H1 (cell line): ENCODE measurements at regions not wholly inside any gene's neighbourhood (a gene's known extent, or its start where the extent isn't known, plus 50 kb on each side); places are given as distances from the start of the nearest gene placed in this dataset.

Source experiments
- CTCF ChIA-PET: fragments of 300-600 bp; sonication (Branson Sonifier 250); formaldehyde crosslinking; loops from one replicate; lab custom pipeline; 2021; ENCODE audit not compliant: partially characterized antibody; lab: Charles Lee
- POLR2A ChIA-PET: fragments of 300-600 bp; sonication (Branson Sonifier 250); formaldehyde crosslinking; loops from one replicate; lab custom pipeline; 2021; ENCODE audit warnings: inconsistent platforms; ENCODE audit not compliant: partially characterized antibody; lab: Charles Lee
- DNase-seq, 2 experiments: peaks; one replicate each; pipeline versions ENCODE4 v3.0.0 to v3.0.0-alpha.2; 2010 to 2022; ENCODE audit warnings: low spot score in 2 of 2, low read depth in 1 of 2, mixed read lengths in 1 of 2
- FAIRE-seq: peaks from 2 replicates; lab custom pipeline; 2011; peaks lifted over from hg19 to GRCh38; lab: Jason Lieb, UNC
- H2AFZ ChIP-seq: 2 replicates; pipeline ENCODE4 v1.8.1; 2012; ENCODE audit warnings: low read length, inconsistent platforms
- H2AK5ac ChIP-seq: 2 replicates; pipeline ENCODE4 v1.6.1; 2013; ENCODE audit warnings: low read depth, low read length
- H2BK120ac ChIP-seq: replicated peaks from 2 replicates; pipeline ENCODE3; 2013; ENCODE audit warnings: low read depth, low read length, inconsistent platforms
- H2BK12ac ChIP-seq: 2 replicates; pipeline ENCODE4 v1.6.1; 2013; ENCODE audit warnings: low read depth, low read length
- H2BK15ac ChIP-seq: 2 replicates; pipeline ENCODE4 v1.6.1; 2013; ENCODE audit warnings: low read length
- H2BK20ac ChIP-seq: 2 replicates; pipeline ENCODE4 v1.6.1; 2013; ENCODE audit warnings: low read length
- H2BK5ac ChIP-seq: 2 replicates; pipeline ENCODE4 v1.6.1; 2013; ENCODE audit warnings: low read depth, low read length
- H3K14ac ChIP-seq: 2 replicates; pipeline ENCODE4 v1.6.1; 2013; ENCODE audit warnings: inconsistent platforms; ENCODE audit not compliant: insufficient read length
- H3K18ac ChIP-seq: 2 replicates; pipeline ENCODE4 v1.6.1; 2013; ENCODE audit warnings: low read length; ENCODE audit errors: extremely low read depth
- H3K23ac ChIP-seq: 2 replicates; pipeline ENCODE4 v1.6.1; 2013; ENCODE audit warnings: inconsistent platforms; ENCODE audit not compliant: insufficient read length
- H3K23me2 ChIP-seq: 2 replicates; pipeline ENCODE4 v1.6.1; 2013; ENCODE audit warnings: low read depth, low read length
- H3K27ac ChIP-seq: 2 replicates; pipeline ENCODE4 v1.6.1; 2011; ENCODE audit warnings: low read depth, low read length, inconsistent platforms
- H3K27me3 ChIP-seq, 4 experiments: replicated peaks in 1 of 4; 1 replicate in 1 of 4; 2 replicates in 3 of 4; pipeline versions ENCODE4 v1.6.1 to v1.8.1; 2011 to 2013; ENCODE audit warnings: low read length in 3 of 4, mild to moderate bottlenecking in 3 of 4, inconsistent platforms in 2 of 4, mixed read lengths in 2 of 4, moderate library complexity in 1 of 4; ENCODE audit not compliant: control insufficient read depth in 3 of 4, insufficient read depth in 3 of 4; ENCODE audit errors: extremely low read depth in 1 of 4
- H3K36me3 ChIP-seq, 4 experiments: 2 replicates each; pipeline versions ENCODE4 v1.6.1 to v1.8.1; 2011 to 2013; ENCODE audit warnings: mild to moderate bottlenecking in 4 of 4, low read length in 3 of 4, moderate library complexity in 2 of 4, control low read depth in 1 of 4, inconsistent platforms in 1 of 4; ENCODE audit not compliant: insufficient read depth in 4 of 4, control insufficient read depth in 2 of 4
- H3K4ac ChIP-seq: replicated peaks from 2 replicates; pipeline ENCODE3; 2013; ENCODE audit warnings: low read length, low read depth, mixed read lengths, inconsistent platforms; ENCODE audit not compliant: insufficient read length
- H3K4me1 ChIP-seq, 4 experiments: replicated peaks in 1 of 4; 1 replicate in 1 of 4; 2 replicates in 3 of 4; pipeline versions ENCODE4 v1.6.1 to v1.8.1; 2011 to 2013; ENCODE audit warnings: low read length in 3 of 4, inconsistent platforms in 2 of 4, mixed read lengths in 1 of 4; ENCODE audit not compliant: insufficient read depth in 4 of 4, control insufficient read depth in 3 of 4
- H3K4me2 ChIP-seq, 2 experiments: 2 replicates each; pipeline versions ENCODE4 v1.6.1 to v1.8.1; 2011 to 2013; ENCODE audit warnings: low read depth in 2 of 2, low read length in 2 of 2, control low read depth in 1 of 2, inconsistent platforms in 1 of 2, mild to moderate bottlenecking in 1 of 2; ENCODE audit not compliant: insufficient read depth in 1 of 2
- H3K4me3 ChIP-seq, 4 experiments: fragments of 200-600, 300-600 bp in 1 of 4; sonication (generic), shearing (Covaris generic), sonication (Bioruptor Twin) in 1 of 4; 2 replicates each; pipeline versions ENCODE4 v1.5.1 to v1.8.1; 2011 to 2016; ENCODE audit warnings: low read length in 4 of 4, low read depth in 3 of 4, control low read depth in 2 of 4, inconsistent platforms in 2 of 4, mild to moderate bottlenecking in 2 of 4, mixed read lengths in 1 of 4, moderate library complexity in 1 of 4; ENCODE audit not compliant: insufficient read depth in 2 of 4; ENCODE audit errors: extremely low read depth in 1 of 4
- H3K56ac ChIP-seq: replicated peaks from 2 replicates; pipeline ENCODE3; 2013; ENCODE audit warnings: low read depth, mild to moderate bottlenecking, mixed read lengths, low read length, inconsistent platforms; ENCODE audit not compliant: insufficient read length
- H3K79me1 ChIP-seq: 2 replicates; pipeline ENCODE4 v1.6.1; 2013; ENCODE audit warnings: low read depth, low read length, control low read depth
- H3K79me2 ChIP-seq, 2 experiments: 2 replicates each; pipeline versions ENCODE4 v1.6.1 to v1.8.1; 2012 to 2013; ENCODE audit warnings: low read length in 2 of 2, mild to moderate bottlenecking in 2 of 2, inconsistent platforms in 1 of 2; ENCODE audit not compliant: insufficient read depth in 2 of 2, control insufficient read depth in 1 of 2
- H3K9ac ChIP-seq, 4 experiments: replicated peaks in 1 of 4; 1 replicate in 1 of 4; 2 replicates in 3 of 4; pipeline versions ENCODE4 v1.6.1 to v1.8.1; 2011 to 2013; ENCODE audit warnings: low read depth in 3 of 4, low read length in 3 of 4, control low read depth in 2 of 4, mild to moderate bottlenecking in 2 of 4, moderate library complexity in 2 of 4, inconsistent platforms in 1 of 4; ENCODE audit errors: extremely low read depth in 1 of 4
- H3K9me3 ChIP-seq, 2 experiments: 2 replicates each; pipeline versions ENCODE4 v1.6.1 to v1.8.1; 2012 to 2013; ENCODE audit warnings: mild to moderate bottlenecking in 2 of 2, moderate library complexity in 2 of 2, control low read depth in 1 of 2, inconsistent platforms in 1 of 2, low read depth in 1 of 2, low read length in 1 of 2, mixed read lengths in 1 of 2; ENCODE audit not compliant: insufficient read depth in 2 of 2
- H4K20me1 ChIP-seq, 2 experiments: replicated peaks in 1 of 2; 2 replicates each; pipeline versions ENCODE3 to v1.8.1; 2011 to 2013; ENCODE audit warnings: inconsistent platforms in 2 of 2, low read length in 2 of 2, mild to moderate bottlenecking in 1 of 2; ENCODE audit not compliant: insufficient read depth in 2 of 2, control insufficient read depth in 1 of 2
- H4K5ac ChIP-seq: 2 replicates; pipeline ENCODE4 v1.6.1; 2013; ENCODE audit warnings: low read length, low read depth, mixed read lengths, inconsistent platforms; ENCODE audit not compliant: insufficient read length
- H4K8ac ChIP-seq: 2 replicates; pipeline ENCODE4 v1.8.0; 2013; ENCODE audit warnings: mild to moderate bottlenecking, moderate library complexity, low read length, inconsistent platforms; ENCODE audit not compliant: insufficient read depth; ENCODE audit errors: extremely low read depth
- H4K91ac ChIP-seq: replicated peaks from 2 replicates; pipeline ENCODE3; 2013; ENCODE audit warnings: low read length, mixed read lengths, inconsistent platforms; ENCODE audit not compliant: insufficient read length
- CEBPB ChIP-seq: IDR thresholded peaks from 2 replicates; pipeline ENCODE4 v1.6.1; 2012; ENCODE audit warnings: low read depth, low read length
- JUND ChIP-seq: IDR thresholded peaks from 2 replicates; pipeline ENCODE4 v1.6.1; 2011; ENCODE audit warnings: mild to moderate bottlenecking, improper control_type of control experiment, low read length
- POLR2AphosphoS5 ChIP-seq: IDR thresholded peaks from 2 replicates; pipeline ENCODE4 v1.6.1; 2011; ENCODE audit warnings: low read depth, low read length
- RNF2 ChIP-seq: fragments of 200-900, 300-1000 bp; sonication (generic); IDR thresholded peaks from 2 replicates; pipeline ENCODE4 v1.7.1; 2016; ENCODE audit warnings: borderline replicate concordance, low read depth, mild to moderate bottlenecking, antibody characterized with exemption, low read length; ENCODE audit not compliant: poor library complexity, severe bottlenecking; ENCODE audit errors: missing control alignments
- WGBS, 2 experiments: shearing (Covaris generic) in 1 of 2; methylation state at CpG; one replicate each; pipeline versions ENCODE4 v1.1.6 to v1.1.7; 2013 to 2015; ENCODE audit warnings: low lambda C conversion rate in 2 of 2, mixed read lengths in 2 of 2, inconsistent platforms in 1 of 2, low coverage in 1 of 2, missing lambda C conversion rate in 1 of 2; ENCODE audit not compliant: insufficient replicate concordance in 2 of 2, insufficient coverage in 1 of 2, insufficient read length in 1 of 2; ENCODE audit errors: extremely low coverage in 1 of 2, missing lambda C conversion rate in 1 of 2; 5-methylcytosine and 5-hydroxymethylcytosine counted together
- TF ChIP-seq, protein P1 (sequence below): IDR thresholded peaks from 2 replicates; pipeline ENCODE4 v1.6.1; 2012; ENCODE audit warnings: low read length, inconsistent platforms

DNA sequence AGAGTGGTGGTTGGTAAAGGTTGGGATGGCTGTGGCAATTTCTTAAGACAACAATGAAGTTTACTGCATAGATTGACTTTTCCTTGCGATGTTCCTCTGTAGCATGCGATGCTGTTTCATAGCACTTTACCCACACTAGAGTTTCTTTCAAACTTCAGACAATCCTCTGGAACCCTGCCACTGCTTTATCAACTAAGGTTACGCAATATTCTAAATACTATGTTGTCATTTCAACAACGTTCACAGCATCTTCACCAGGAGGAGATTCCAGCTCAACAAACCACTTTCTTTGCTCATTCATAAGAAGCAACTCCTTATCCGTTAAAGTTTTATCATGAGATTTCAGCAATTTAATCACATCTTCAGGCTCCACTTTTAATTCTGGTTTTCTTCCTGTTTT lies 161.2 kb upstream of the NRSN1 start:
- H3K4me3 ChIP-seq: no peak overlapping the region
- H2AK5ac ChIP-seq: no peak overlapping the region
- no peak overlapping the region for H3K27ac ChIP-seq
- H4K5ac ChIP-seq: no peak overlapping the region
- H3K9ac ChIP-seq: no peak overlapping the region
- H3K23me2 ChIP-seq: no peaks in the 10 kb centered on the region
- H4K8ac ChIP-seq: no peak overlapping the region
- H4K20me1 ChIP-seq: no peaks in the 10 kb centered on the region
- no peak for DNase-seq
- 94% methylated on average over 5 of the region's 5 CpGs; no CpG with 5 or more reads in 1 of the 2 experiments for WGBS, 2 experiments
- ChIA-PET POLR2A (no interaction called here), CTCF (no interaction called here)
- H3K36me3 ChIP-seq: no peaks in the 10 kb centered on the region
- H3K4me1 ChIP-seq: no peaks in the 10 kb centered on the region
- H3K79me1 ChIP-seq: no peaks in the 10 kb centered on the region
- H3K27me3 ChIP-seq: no peaks in the 10 kb centered on the region
- TF ChIP-seq RNF2 (no peak), POLR2AphosphoS5 (no peak), JUND (no peak), CEBPB (peak; percentile 78; the same call in 1 of the 2 replicates)
- TF ChIP-seq, protein P1, sequence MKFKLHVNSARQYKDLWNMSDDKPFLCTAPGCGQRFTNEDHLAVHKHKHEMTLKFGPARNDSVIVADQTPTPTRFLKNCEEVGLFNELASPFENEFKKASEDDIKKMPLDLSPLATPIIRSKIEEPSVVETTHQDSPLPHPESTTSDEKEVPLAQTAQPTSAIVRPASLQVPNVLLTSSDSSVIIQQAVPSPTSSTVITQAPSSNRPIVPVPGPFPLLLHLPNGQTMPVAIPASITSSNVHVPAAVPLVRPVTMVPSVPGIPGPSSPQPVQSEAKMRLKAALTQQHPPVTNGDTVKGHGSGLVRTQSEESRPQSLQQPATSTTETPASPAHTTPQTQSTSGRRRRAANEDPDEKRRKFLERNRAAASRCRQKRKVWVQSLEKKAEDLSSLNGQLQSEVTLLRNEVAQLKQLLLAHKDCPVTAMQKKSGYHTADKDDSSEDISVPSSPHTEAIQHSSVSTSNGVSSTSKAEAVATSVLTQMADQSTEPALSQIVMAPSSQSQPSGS: no peak
- H2AFZ ChIP-seq: no peak overlapping the region
- H2BK5ac ChIP-seq: no peak overlapping the region
- no peak overlapping the region for H3K23ac ChIP-seq
- no peak overlapping the region for H4K91ac ChIP-seq
- H3K4me2 ChIP-seq: no peak overlapping the region
- no peak overlapping the region for H2BK12ac ChIP-seq
- no peaks in the 10 kb centered on the region for H3K9me3 ChIP-seq
- no peak overlapping the region for H2BK120ac ChIP-seq
- FAIRE-seq: no peak
- H2BK20ac ChIP-seq: no peak overlapping the region
- no peaks in the 10 kb centered on the region for H3K79me2 ChIP-seq
- H2BK15ac ChIP-seq: no peak overlapping the region
- H3K4ac ChIP-seq: no peak overlapping the region
- H3K18ac ChIP-seq: no peak overlapping the region
- no peak overlapping the region for H3K56ac ChIP-seq
- no peak overlapping the region for H3K14ac ChIP-seq
